Right forelimb (tissue), 1 donor: ENCODE measurements at regions not wholly inside any gene's neighbourhood (a gene's known extent, or its start where the extent isn't known, plus 50 kb on each side); places are given as distances from the start of the nearest gene placed in this dataset.

Experiments used
- DNase-seq: peaks from one replicate; pipeline ENCODE4 v3.0.0-alpha.2; 2018

DNA sequence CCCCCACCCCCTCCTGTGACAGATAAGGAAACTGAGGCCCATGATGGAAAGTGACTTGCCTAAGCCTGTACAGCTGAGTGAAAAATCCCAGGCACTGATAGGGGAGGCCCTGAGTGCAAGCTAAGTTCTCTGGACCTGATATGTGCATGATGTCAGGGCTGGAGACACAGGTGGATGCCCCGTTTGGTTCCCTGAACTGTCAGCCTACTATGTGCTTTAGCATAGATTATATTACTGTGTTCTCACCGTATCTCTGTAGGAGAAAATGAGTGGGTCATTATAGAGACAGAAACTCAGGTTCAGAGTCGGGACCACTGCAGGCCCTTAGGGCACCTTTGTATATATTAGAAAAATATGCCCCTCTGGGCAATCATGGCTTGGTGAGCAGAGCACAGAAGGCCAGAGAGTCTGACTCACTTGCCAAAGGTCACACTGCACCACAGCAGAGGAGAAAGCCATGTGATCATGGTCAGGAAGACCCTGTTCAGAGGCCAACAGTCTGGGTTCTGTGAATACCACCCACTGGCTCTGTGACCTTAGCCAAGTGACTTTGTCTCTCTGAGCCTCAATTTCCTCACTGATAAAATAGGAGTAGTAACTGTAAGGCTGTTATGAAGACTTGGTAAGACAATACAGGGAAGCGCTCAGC, 145.8 kb upstream of the WNT4 start:
- no peak for DNase-seq

DNA sequence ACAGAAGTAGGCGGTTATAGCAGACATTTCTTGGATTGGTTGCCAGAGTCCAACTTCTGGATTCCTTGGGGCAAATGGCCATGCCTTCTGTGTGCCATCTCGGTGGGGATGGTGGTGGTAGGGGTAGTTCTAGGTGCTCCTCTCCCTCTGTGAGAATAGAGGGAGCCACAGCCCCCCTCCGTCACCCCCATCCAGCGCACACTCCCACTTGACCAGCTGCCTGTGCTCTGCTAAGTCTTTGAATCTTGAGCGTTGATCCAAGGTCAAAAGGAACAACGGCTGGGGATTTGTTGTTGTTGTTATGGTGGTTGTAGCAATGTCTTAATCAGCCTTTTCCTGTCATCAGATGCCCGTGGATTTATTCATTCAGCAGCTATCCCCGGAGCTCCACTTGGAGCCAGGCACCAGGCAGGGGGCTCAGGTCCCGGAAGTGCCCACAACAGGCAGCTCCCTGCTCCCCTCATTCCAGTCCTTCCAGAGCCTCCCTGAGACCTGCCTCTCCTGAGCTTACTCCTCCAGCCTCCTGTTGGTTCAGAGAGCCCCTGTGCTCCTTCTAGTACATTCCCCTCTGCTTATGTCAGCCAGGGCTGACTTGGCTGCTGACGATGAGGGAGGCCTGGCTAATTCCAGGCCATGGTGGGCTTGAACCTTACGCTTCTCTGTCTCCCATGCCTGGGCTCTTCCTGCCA, 146.6 kb upstream of the WNT4 start:
- no peak for DNase-seq

DNA sequence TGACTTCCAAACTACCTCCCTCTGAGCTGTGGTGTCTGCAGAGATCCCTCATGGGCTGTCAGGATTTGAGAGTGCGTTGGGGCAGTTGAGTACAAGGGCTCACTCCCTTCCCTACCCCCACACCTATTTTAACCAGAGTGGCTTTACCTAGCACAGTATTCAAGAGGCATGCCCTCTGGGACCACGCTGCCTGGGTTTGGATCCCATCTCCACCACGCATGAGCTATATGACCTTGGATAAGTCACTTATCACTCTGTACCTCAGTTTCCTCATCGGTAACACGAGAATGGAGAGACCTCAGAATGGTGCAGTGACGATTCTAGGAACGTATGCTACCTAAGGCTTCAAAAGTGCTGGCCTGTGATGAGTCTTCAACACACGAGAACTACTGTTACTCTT, 147.3 kb upstream of the WNT4 start:
- DNase-seq: no peak

DNA sequence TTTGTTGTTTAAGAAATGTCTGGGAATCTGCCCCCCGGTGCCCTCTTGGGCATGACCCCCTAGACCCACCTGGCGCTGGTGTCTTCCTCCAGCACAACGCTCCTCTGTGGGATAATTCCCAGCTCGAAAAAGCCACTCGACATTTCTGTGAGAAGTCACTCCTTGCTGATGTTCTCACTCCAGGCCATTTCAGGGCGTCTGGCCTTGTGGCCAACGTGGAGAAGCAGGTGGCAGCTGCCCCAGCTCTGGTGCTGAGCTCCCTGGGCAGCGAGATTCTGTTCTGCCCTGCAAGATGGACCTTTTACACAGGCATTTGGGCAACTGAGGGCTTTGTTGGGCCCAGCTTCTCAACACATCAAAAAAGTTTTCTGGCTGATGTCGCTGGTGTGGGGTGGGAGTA, 147.7 kb upstream of the WNT4 start:
- no peak for DNase-seq

DNA sequence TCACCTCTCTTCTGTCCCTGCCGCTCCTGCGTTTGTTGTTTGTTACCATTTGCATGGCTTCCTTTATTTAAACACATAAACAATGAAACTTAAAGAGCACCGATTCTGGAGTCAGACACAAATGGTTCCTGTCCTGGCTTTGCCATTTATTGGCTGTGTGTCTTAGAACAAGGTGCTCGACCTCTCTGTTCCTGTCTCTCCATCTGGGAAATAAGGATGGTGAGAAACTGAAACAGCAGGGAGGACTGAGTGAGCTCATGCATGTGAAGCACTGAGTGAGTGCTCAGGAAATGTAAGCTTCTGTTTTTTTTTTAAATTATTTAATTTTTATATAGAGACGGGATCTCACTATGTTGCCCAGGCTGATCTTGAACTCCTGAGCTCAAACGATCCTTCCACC, 148.2 kb upstream of the WNT4 start:
- no peak for DNase-seq

DNA sequence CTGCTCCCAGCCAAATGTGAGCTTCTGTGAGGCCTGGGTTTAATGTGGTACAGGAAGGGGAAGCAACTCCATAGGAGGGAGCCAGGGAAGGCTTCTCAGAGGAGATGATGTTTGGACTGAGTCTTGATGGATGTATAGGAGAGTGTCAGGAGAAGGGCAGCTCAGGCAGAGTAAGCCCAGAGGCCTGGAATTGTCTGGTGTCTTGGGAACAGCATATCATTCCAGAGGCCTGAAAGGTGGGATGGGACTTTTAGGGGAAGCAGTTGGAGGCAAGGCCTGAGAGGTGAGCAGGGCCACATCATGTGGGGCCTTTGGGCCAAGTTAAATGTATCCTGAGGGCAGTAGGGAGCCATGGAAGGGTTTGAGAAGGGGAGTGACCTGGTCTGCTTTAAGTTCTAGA, 148.6 kb upstream of the WNT4 start:
- no peak for DNase-seq

DNA sequence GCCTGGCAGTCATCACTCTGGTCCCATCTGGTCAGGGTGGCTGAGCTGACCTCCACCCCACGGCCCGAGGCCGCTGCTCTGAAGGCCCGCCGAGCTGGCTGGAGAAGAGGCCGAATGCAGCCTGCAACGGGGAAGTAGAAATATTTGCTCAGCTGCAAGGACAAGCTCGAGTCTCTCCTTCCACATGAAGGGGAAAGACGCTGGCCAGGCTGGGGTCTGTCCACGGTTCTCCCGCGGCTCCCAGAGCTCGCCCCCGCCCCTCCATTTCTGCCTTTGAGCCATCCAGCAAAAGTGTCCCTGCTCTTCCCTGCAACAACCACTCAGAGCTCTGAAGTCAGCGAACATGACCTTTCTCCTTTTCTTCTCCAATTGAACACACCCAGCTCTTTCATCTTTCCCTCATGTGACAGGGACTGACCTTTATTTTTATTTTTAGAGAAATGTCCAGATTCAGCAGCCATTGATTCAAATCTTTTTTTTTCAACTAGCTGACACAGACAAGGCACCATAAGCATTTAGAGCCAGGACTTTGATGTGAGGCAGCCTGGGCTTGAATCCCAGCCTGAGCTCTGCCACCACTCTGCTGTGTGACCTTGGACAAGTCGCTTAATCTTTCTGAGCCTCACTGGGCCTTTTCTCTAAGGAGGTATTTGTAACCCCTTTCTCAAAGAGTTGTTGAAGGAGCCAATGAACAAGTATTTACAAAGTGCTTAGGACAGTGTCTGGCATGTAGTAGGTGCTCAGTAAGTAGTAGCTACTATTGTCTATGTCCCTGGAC, 149.3 kb upstream of the WNT4 start:
- no peak for DNase-seq

DNA sequence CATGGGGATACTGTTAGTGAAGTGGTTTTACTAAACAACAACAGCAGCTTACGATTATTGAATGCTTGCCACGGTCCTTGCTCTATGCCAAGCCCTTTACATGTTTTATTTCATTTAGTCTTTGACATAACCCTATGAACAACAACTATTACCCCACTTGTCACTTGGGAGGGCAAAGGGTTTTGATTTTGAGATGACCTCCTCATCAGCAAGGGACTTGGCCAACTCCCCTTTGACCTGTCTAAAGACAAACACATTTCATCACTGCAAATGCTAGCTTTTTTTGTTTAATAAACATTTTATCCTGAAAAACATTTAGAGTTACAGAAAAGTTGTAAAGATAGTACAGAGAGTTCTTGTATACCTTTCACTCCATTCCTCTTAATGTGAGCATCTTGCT, 152.5 kb upstream of the WNT4 start:
- DNase-seq: no peak

DNA sequence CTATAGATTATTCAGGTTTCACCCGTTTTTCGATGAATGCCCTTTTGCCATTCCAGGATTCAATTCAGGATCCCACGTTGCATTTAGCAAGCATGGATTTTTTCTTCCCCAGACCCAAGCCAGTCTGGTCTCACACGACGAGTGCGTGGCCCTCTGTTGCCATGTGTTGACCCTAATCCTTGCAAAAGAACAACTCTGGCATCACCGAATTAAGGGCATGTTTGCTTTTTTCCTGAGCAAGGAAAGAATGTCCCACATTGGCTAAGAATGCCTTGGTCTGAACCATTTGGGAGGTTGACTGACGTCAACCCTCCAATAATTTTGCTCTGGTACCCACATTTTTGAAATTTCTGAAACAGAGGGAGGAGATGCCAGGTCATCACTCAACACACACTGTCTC, 153.0 kb upstream of the WNT4 start:
- no peak for DNase-seq

DNA sequence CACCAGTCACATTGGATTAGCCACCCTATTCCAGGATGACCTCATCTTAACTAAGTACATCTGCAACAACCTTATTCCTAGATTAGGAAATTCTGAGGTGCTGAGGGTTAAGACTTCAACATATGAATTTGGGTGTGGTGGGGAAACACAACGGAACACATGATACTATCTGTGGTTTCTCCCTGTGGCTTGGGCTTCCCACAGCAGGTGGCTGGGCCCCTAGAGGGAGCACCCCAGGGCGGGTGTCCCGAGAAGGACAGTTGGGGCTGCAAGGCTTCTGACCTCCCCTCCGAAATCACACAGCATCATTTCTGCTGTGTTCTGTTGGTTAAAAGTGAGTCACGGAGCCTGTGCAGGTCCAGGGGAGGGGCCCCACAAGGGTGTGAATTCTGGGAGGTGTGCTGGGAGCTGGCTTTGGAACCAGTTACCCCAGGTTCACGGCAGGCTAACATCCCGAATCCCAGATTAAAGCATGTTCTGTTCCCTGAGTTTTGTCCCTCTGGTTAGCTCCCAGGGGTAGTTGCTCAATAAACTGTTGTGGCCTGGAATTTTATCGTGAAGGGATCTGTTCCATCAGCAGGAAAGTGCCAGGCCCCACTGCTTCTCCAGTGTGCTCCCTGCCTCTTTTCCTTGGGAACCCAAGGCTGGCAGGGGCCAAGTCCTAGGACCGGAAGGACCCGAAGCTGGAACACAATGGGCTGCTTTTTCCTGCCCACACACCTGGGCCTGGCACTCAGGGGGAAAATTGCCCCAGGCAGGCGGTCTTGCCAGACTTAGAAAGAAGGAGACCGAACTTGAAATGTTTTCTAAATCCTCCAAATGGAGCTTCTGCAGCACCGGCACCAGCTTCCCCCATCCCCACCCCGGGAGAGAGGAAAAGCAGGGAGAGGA, 154.0 kb upstream of the WNT4 start:
- DNase-seq: no peak

DNA sequence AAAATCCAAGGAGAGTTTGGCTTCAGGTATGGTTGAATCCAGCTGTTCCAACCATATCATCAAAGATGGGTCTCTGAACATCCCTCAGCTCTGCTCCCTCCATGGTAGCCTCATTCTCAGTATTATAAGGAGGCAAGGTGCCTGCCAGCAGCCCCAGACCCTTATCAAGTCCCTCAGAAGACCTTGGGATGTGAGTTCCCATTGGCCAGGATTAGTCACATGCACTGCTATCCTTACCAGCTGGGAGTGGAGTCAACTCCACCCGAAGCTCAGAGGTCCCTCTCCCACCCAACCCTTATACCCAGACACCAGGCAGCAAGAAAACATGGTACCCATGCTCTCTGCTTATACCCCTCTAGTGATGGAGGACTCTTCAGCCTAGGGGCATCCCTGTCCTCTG, 153.7 kb upstream of the ZBTB40 start:
- DNase-seq: no peak

DNA sequence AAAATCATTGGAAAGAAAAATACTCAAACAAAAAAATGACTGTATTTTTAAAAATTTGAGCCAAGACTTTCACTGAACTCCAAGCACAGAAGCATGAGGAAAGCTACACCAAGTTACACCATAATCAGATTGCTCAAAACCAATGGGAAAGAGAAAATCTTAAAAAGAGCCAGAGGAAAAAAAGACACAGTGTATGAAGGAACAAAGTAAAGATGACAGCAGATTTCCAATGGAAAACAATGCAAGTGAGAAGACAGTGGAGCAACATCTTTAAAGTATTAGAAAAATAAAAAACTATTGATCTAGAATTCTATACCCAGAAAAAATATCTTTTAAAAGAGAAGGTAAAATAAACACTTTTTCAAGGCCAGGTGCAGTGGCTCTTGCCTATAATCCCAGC, 147.8 kb upstream of the ZBTB40 start:
- no peak for DNase-seq

DNA sequence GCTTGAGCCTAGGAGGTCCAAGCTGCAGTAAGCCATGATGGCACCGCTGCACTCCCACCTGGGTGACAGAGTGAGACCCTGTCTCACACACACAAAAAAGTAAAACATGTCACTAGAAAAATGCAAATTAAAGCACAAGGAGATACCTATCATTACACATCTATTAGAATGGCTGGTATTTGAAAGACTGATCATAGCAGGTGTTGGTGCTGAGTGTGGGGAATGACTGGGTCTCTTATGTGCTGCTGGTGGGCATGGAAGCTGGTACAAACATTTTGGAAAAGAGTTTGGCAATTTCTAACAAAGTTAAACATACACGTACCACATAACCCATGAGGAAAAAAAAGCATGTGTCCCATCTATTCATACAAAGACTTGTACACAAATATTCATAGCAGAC, 142.1 kb upstream of the ZBTB40 start:
- DNase-seq: no peak

DNA sequence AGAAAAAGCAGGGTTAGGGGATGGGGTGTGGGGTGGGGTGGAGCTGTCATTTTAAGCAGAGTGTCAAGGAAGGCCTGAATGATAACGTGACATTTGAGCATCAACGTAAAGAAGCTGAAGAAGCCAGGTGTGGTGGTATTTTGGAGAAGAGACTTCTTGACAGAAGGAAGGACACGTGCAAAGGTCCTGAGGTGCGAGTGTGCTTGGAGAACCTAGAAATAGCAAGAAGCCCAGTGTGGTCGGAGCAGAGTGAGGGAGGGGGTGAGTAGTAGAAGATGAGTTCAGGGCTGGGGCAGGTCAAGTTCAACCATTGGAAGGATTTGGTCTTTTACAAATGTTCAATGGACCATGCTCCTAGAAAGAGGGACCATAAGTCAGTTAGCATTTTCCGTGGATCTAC, 140.2 kb upstream of the ZBTB40 start:
- no peak for DNase-seq

DNA sequence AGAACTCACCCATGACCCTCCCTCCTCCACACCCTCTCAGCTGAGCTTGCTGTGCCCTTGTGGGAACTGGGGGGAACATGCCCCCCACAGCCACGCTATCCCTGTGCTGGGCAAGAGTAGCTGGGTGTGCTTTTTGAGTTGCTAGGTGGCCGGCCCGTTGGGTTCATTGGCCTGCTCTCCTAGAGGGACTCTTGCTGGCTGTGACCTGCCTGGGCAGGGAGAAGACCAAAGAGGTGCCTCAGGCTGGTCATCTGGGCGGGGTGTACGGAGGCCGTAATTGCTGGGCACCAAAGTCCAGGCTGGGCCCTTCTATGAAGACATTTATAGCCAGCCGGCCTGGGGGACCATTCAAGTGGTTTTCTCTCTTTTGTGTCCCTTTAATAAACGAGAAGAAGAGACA, 138.3 kb upstream of the ZBTB40 start:
- no peak for DNase-seq

DNA sequence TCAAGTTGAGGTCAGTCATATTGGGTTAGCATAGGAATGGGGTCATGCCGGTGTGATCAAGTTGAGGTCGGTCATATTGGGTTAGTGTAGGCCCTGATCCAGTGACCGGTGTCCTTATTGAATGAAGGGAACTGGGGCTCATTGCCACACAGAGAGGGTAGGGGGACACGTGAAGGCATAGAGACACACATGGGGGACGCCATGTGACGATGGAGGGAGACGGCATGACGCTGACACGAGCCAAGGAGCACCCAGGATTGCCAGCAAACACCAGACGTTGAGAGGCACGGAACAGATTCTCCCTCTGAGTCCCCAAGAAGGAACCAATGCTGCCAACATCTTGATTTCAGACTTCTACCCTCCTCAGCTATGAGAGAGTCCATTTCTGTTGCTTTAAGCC, 136.9 kb upstream of the ZBTB40 start:
- DNase-seq: no peak

DNA sequence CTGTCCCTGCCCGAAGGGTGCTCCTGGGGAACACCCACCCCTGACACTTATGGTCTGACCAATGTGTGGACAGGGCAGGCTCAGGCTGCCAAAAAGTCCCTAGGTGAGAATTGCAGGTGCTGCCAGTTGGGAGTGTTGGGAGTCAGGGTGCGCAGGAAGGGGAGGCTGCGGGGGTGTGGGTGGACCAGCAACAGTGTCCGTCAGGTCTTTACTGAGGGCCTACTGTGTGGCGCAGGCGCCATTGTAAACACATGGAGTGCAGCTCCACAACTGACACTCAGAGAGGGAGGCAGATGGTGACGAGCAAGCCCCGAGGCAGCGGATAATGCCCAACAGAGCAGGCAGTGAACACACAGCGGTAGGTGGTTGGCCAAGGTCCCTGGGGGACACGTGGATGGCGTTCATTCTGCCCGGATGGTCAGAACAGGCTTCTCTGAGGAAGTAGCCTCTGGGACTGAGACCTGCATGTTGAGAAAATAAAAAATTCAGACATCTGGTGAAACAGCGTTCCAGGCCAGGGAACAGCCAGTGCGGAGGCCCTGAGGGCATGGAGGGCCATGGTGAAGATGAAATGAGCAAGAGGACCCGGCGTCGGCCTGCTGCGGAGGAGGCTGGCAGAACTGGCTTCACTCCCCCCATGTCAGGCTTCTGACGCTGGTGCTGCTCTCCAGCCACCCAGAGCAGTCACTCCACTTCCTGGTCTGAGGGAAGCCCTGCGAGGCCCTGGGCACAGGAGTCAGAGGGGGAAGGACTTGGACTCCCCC, 136.2 kb upstream of the ZBTB40 start:
- DNase-seq: no peak

DNA sequence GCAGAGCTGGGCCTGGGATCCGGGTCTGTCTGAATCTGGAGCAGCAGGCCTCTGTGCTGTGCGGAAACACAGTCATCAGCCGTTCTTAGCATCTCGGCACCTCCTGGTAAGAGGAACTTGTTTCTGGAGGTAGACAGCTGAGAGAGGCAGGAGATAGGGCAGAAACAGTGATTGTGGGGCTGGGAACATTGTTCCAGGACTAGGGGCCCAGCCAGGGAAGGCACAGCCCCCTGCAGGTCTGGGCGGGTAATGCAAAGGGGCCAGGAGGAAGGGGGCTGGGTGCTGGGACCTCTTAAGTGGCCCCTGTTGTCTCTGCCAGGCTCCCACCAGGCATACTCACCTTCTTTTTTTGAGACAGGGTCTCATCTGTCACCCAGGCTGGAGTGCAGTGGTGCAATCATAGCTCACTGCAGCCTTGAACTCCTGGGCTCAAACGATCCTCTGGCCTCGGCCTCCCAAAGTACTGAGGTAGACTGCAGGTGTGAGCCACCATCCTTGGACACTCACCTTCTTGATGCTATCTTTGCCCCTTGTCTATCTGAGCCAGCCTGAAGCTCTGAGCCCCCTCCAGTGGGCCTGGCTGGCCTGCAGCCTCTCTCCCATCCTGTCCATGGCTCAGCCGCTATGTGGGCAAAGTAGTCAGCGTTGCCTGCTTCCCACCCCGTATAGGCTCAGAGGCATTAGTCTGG, 134.3 kb upstream of the ZBTB40 start:
- no peak for DNase-seq

DNA sequence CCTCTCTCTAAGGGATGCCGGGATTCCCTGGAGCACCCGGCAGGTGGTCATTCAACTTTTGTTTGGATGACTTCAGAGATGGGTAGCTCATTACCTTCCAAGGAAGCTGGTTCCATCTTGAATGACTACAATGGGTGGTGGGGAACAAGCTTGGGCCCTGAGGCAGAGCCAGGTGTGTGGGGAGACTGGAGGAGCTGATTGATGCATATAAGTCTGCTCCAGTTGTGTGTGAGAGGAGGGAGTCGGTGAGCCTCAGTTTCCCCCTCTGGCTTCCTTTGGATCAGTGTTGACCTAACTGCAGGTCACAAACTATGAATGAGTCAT, 133.8 kb upstream of the ZBTB40 start:
- DNase-seq: no peak

DNA sequence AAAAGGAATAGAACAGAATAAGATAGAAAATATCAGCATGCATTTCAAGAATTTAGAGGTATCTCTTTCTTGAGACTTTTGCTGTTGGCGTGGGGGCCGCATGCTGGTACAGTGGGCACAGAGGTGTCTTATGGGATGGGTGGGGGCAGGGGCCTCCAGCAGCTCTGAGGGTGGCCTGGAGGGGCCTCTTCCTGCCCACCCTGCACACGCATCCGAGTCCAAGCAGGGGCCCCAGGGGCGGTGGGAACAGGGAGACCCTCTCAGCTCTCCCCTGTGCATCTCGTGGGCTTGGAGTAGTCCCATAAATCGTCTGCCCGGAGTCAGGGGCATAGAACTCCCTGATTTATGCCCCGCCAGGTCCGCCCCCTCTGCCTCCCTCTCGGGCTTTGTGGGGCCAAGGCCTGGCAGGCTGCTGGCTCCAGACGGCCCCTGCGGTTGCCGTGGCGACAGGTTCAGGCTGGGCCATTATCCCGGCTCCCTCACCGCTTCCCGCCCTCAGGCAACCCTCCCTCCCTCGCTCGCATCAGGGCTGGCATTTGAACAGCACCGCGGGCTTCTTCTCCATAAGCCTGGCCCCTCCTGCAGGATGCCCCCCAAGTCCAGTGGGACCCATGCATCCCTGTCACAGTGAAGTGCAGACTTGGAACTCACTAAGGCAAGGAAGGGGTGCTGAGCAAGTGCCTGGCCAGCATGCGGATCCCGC, 133.2 kb upstream of the ZBTB40 start:
- no peak for DNase-seq

DNA sequence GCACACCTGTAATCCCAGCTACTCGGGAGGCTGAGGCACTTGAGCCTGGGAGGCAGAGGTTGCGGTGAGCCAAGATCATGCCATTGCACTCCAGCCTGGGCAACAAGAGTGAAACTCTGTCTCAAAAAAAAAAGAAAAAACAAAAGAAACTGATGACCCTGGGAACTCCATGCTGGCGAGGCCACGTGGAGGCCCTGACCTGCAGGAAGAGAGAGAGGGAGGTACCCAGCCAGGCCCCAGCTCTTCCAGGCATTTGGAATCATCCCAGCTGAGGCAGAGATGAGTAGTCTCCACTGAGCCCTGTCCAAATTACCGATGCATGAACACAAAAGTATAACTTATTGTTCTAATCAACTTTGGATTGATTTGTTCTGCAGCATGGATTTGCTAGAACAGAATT, 132.0 kb upstream of the ZBTB40 start:
- no peak for DNase-seq
